Endothelial cell of umbilical vein (primary cell): ENCODE measurements at regions not wholly inside any gene's neighbourhood (a gene's known extent, or its start where the extent isn't known, plus 50 kb on each side); places are given as distances from the start of the nearest gene placed in this dataset.

Experiments
- BruUV-seq: library from RNA; stranded (reverse); fragments of 400-500 nt; replicated peaks from 2 replicates; lab custom pipeline; 2021; lab: Mats Ljungman, UMichigan
- CTCF ChIA-PET: fragments of 300-600, 350-600 bp; sonication (Branson Sonifier 250); formaldehyde crosslinking; loops from one replicate; lab custom pipeline; 2021; ENCODE audit warnings: antibody characterized with exemption, inconsistent platforms; lab: Charles Lee
- POLR2A ChIA-PET: fragments of 300-600, 350-600 bp; sonication (Branson Sonifier 250); formaldehyde crosslinking; loops from one replicate; lab custom pipeline; 2021; ENCODE audit warnings: antibody characterized with exemption, inconsistent platforms; lab: Charles Lee
- DNase-seq: peaks from one replicate; pipeline ENCODE4 v3.0.0-alpha.2; 2011; ENCODE audit warnings: low read depth, low spot score
- FAIRE-seq: peaks from 2 replicates; lab custom pipeline; 2011; peaks lifted over from hg19 to GRCh38; lab: Jason Lieb, UNC
- H2AFZ ChIP-seq: 2 replicates; pipeline ENCODE4 v1.6.0; 2012; ENCODE audit warnings: low read depth, low read length, control low read depth, inconsistent platforms
- H3K27ac ChIP-seq: 2 replicates; pipeline ENCODE4 v1.5.1; 2011; ENCODE audit warnings: low read depth, mild to moderate bottlenecking, control low read depth, low read length, moderate library complexity; ENCODE audit not compliant: insufficient read depth
- H3K27me3 ChIP-seq, 2 experiments: 2 replicates each; pipeline versions ENCODE4 v1.6.0 to v1.6.1; 2011; ENCODE audit warnings: low read length in 2 of 2, mixed read lengths in 1 of 2; ENCODE audit not compliant: control insufficient read depth in 2 of 2, insufficient read depth in 2 of 2
- H3K36me3 ChIP-seq, 2 experiments: 2 replicates in 1 of 2; 3 replicates in 1 of 2; pipeline ENCODE4 v1.5.1; 2011; ENCODE audit warnings: low read length in 2 of 2, mild to moderate bottlenecking in 1 of 2, moderate library complexity in 1 of 2; ENCODE audit not compliant: control insufficient read depth in 2 of 2, insufficient read depth in 2 of 2; ENCODE audit errors: extremely low read depth in 1 of 2
- H3K4me1 ChIP-seq: 3 replicates; pipeline ENCODE4 v1.5.1; 2011; ENCODE audit warnings: mild to moderate bottlenecking, low read length; ENCODE audit not compliant: control insufficient read depth, insufficient read depth; ENCODE audit errors: extremely low read depth
- H3K4me2 ChIP-seq: 2 replicates; pipeline ENCODE4 v1.6.1; 2011; ENCODE audit warnings: low read length, control low read depth, mixed read lengths; ENCODE audit not compliant: insufficient read depth
- H3K4me3 ChIP-seq, 3 experiments: fragments of 200-600 bp in 1 of 3; sonication (generic), shearing (Covaris generic) in 1 of 3; replicated peaks in 1 of 3; 2 replicates each; pipeline ENCODE4 v1.5.1; 2011 to 2016; ENCODE audit warnings: control low read depth in 3 of 3, low read length in 3 of 3, mild to moderate bottlenecking in 2 of 3, inconsistent platforms in 1 of 3, low read depth in 1 of 3, moderate library complexity in 1 of 3; ENCODE audit not compliant: insufficient read depth in 1 of 3
- H3K79me2 ChIP-seq: 2 replicates; pipeline ENCODE4 v1.6.0; 2012; ENCODE audit warnings: low read length, inconsistent platforms; ENCODE audit not compliant: control insufficient read depth, insufficient read depth
- H3K9ac ChIP-seq: replicated peaks from 2 replicates; pipeline ENCODE3; 2011; ENCODE audit warnings: low read length, control low read depth; ENCODE audit not compliant: insufficient read depth; ENCODE audit errors: extremely low read depth
- H3K9me1 ChIP-seq: replicated peaks from 3 replicates; pipeline ENCODE4 v1.6.0; 2011; ENCODE audit warnings: mild to moderate bottlenecking, low read length; ENCODE audit not compliant: control insufficient read depth, insufficient read depth; ENCODE audit errors: extremely low read depth
- H3K9me3 ChIP-seq: replicated peaks from 2 replicates; pipeline ENCODE4 v1.5.1; 2012; ENCODE audit warnings: low read length, inconsistent platforms; ENCODE audit not compliant: control insufficient read depth, insufficient read depth
- H4K20me1 ChIP-seq: replicated peaks from 2 replicates; pipeline ENCODE3; 2011; ENCODE audit warnings: mild to moderate bottlenecking, low read length; ENCODE audit not compliant: control insufficient read depth, insufficient read depth; ENCODE audit errors: extremely low read depth
- CTCF ChIP-seq, 2 donors: IDR thresholded peaks; 1 replicate in 1 of 2; 2 replicates in 1 of 2; pipeline ENCODE4 v1.5.1; 2011; ENCODE audit warnings: low read length in 2 of 2, mild to moderate bottlenecking in 2 of 2, moderate library complexity in 2 of 2, control low read depth in 1 of 2, inconsistent platforms in 1 of 2, low read depth in 1 of 2; ENCODE audit not compliant: insufficient read depth in 1 of 2; ENCODE audit errors: extremely low read depth in 1 of 2
- EZH2 ChIP-seq: IDR thresholded peaks from 2 replicates; pipeline ENCODE4 v1.6.1; 2012; ENCODE audit warnings: borderline replicate concordance, low read depth, mild to moderate bottlenecking, moderate library complexity, low read length, inconsistent platforms; ENCODE audit not compliant: severe bottlenecking
- FOS ChIP-seq: IDR thresholded peaks from 2 replicates; pipeline ENCODE4 v1.6.1; 2011; ENCODE audit warnings: mild to moderate bottlenecking, low read length, moderate library complexity, borderline replicate concordance; ENCODE audit not compliant: insufficient read depth
- GATA2 ChIP-seq: IDR thresholded peaks from 2 replicates; pipeline ENCODE4 v1.7.0; 2011; ENCODE audit warnings: low read depth, mild to moderate bottlenecking, moderate library complexity, mixed read lengths, low read length; ENCODE audit not compliant: insufficient read length, insufficient read depth
- JUN ChIP-seq: IDR thresholded peaks from 2 replicates; pipeline ENCODE4 v1.6.1; 2011; ENCODE audit warnings: borderline replicate concordance, low read depth; ENCODE audit not compliant: insufficient read length, insufficient read depth
- MYC ChIP-seq: IDR thresholded peaks from one replicate; pipeline ENCODE4 v1.6.1; 2011; ENCODE audit warnings: mild to moderate bottlenecking, low read depth, low read length
- POLR2A ChIP-seq: IDR thresholded peaks from 2 replicates; pipeline ENCODE4 v1.6.1; 2012; ENCODE audit warnings: low read depth, mild to moderate bottlenecking, control low read depth, low read length
- POLR2AphosphoS5 ChIP-seq: IDR thresholded peaks from 2 replicates; pipeline ENCODE4 v1.6.1; 2012; ENCODE audit warnings: low read depth, mild to moderate bottlenecking, control low read depth, low read length, moderate library complexity; ENCODE audit not compliant: insufficient read depth
- dilution Hi-C: fragments of 300-500 bp; cut with MboI; formaldehyde crosslinking; loops from one replicate; pipeline ENCODE4 v1.15.0; 2019; ENCODE audit warnings: low sequenced_read_pairs; ENCODE audit not compliant: extremely low pct_ligation_motif_present
- intact Hi-C: fragments of 100-400 bp; cut with micrococcal nuclease; formaldehyde crosslinking; loops from one replicate; pipeline ENCODE4 v1.10.0; 2022
- TF ChIP-seq, protein P1 (sequence below): IDR thresholded peaks from 2 replicates; pipeline ENCODE4 v1.6.1; 2011; ENCODE audit not compliant: insufficient read depth, insufficient read length

- TF ChIP-seq MYC (no peak), CTCF (IDR thresholded peaks at IDR 0.05; ENCODE audit: extremely low read depth in 1 of 2, insufficient read depth in 1 of 2, low read depth in 1 of 2, low read length in 2 of 2) (no peak), JUN (no peak), EZH2 (no peak), POLR2AphosphoS5 (no peak), GATA2 (no peak), FOS (no peak), POLR2A (no peak)
- TF ChIP-seq, protein P1, sequence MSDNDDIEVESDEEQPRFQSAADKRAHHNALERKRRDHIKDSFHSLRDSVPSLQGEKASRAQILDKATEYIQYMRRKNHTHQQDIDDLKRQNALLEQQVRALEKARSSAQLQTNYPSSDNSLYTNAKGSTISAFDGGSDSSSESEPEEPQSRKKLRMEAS: no peak
- dilution Hi-C loops: no loop called here
- Histone ChIP-seq H2AFZ (no peak overlapping the region), H3K36me3 (no peaks in the 10 kb centered on the region), H3K27me3 (no peaks in the 10 kb centered on the region), H3K79me2 (no peaks in the 10 kb centered on the region), H3K9ac (no peak overlapping the region), H3K27ac (no peak overlapping the region), H3K9me1 (no peaks in the 10 kb centered on the region), H3K4me3 (no peak overlapping the region), H3K4me1 (no peaks in the 10 kb centered on the region), H3K9me3 (no peaks in the 10 kb centered on the region), H4K20me1 (no peaks in the 10 kb centered on the region), H3K4me2 (no peak overlapping the region)
- intact Hi-C loops: no loop called here
- POLR2A ChIA-PET: no interaction called here
- DNase-seq (no peak), FAIRE-seq (no peak)
- CTCF ChIA-PET: no interaction called here
- no TSS peak for BruUV-seq
Observed at GRCh38 chr9:82223442-82223841, 234.9 kb downstream of the SPATA31D1 start.
